GM12878 (cell line): ENCODE measurements at regions not wholly inside any gene's neighbourhood (a gene's known extent, or its start where the extent isn't known, plus 50 kb on each side); places are given as distances from the start of the nearest gene placed in this dataset.

Experiments
- ATAC-seq: fragments of 200-7000 bp; cut with Tn5 transposase; 3 replicates; pipeline ENCODE4 v1.9.1; 2020; ENCODE audit warnings: mild to moderate bottlenecking, moderate library complexity
- BruUV-seq: library from RNA; stranded (reverse); fragments of 400-500 nt; replicated peaks from 2 replicates; lab custom pipeline; 2021; lab: Mats Ljungman, UMichigan
- CTCF ChIA-PET: fragments of 300-600 bp; sonication (Branson Sonifier 250); formaldehyde crosslinking; extraction: SDS; loops from one replicate; lab custom pipeline; 2021; ENCODE audit warnings: inconsistent platforms; lab: Yijun Ruan, JAX
- POLR2A ChIA-PET: fragments of 350-600 bp; formaldehyde crosslinking; extraction: SDS; loops from one replicate; lab custom pipeline; 2021; ENCODE audit warnings: inconsistent platforms; lab: Charles Lee
- RAD21 ChIA-PET: fragments of 300-600 bp; sonication (Branson Sonifier 250); formaldehyde crosslinking; loops from one replicate; lab custom pipeline; 2023; ENCODE audit warnings: antibody characterized with exemption; ENCODE audit not compliant: unreplicated experiment; lab: Charles Lee
- SMC1A ChIA-PET: fragments of 300-600 bp; sonication (Branson Sonifier 250); formaldehyde crosslinking; loops from one replicate; lab custom pipeline; 2023; ENCODE audit not compliant: unreplicated experiment, uncharacterized antibody; lab: Charles Lee
- DNase-seq: peaks from one replicate; pipeline ENCODE4 v3.0.0-alpha.2; 2011; ENCODE audit warnings: low read depth, low spot score
- FAIRE-seq: peaks from 3 replicates; lab custom pipeline; 2011; peaks lifted over from hg19 to GRCh38; lab: Jason Lieb, UNC
- H2AFZ ChIP-seq: 2 replicates; pipeline ENCODE4 v1.6.0; 2011; ENCODE audit warnings: low read depth, low read length, control low read depth; ENCODE audit not compliant: control insufficient read depth
- H3K27ac ChIP-seq: 2 replicates; pipeline ENCODE4 v1.5.1; 2011; ENCODE audit warnings: control low read depth; ENCODE audit not compliant: control insufficient read depth, insufficient read depth
- H3K27me3 ChIP-seq, 2 experiments: replicated peaks in 1 of 2; 2 replicates each; pipeline versions ENCODE4 v1.6.0 to v1.6.1; 2011; ENCODE audit warnings: low read length in 1 of 2; ENCODE audit not compliant: control insufficient read depth in 2 of 2, insufficient read depth in 2 of 2
- H3K36me3 ChIP-seq, 2 experiments: 2 replicates each; pipeline ENCODE4 v1.5.1; 2011; ENCODE audit warnings: low read length in 1 of 2; ENCODE audit not compliant: control insufficient read depth in 2 of 2, insufficient read depth in 2 of 2
- H3K4me1 ChIP-seq: 2 replicates; pipeline ENCODE4 v1.6.1; 2011; ENCODE audit warnings: mild to moderate bottlenecking, low read length, moderate library complexity, mixed read lengths; ENCODE audit not compliant: control insufficient read depth, insufficient read depth
- H3K4me2 ChIP-seq: 2 replicates; pipeline ENCODE4 v1.6.0; 2011; ENCODE audit warnings: control low read depth; ENCODE audit not compliant: control insufficient read depth, insufficient read depth
- H3K4me3 ChIP-seq: fragments of 200-600 bp; sonication (generic); 2 replicates; pipeline ENCODE4 v1.5.1; 2016
- H3K79me2 ChIP-seq: 2 replicates; pipeline ENCODE4 v1.6.0; 2011; ENCODE audit warnings: low read length; ENCODE audit not compliant: control insufficient read depth, insufficient read depth
- H3K9ac ChIP-seq: 2 replicates; pipeline ENCODE4 v1.8.0; 2011; ENCODE audit warnings: low read length, control low read depth, mixed read lengths; ENCODE audit not compliant: control insufficient read depth, insufficient read depth
- H3K9me3 ChIP-seq: replicated peaks from 3 replicates; pipeline ENCODE4 v1.5.1; 2011; ENCODE audit warnings: mild to moderate bottlenecking, low read length; ENCODE audit not compliant: control insufficient read depth, insufficient read depth
- H4K20me1 ChIP-seq: 2 replicates; pipeline ENCODE4 v1.6.0; 2011; ENCODE audit not compliant: control insufficient read depth, insufficient read depth
- BCL11A ChIP-seq: IDR thresholded peaks from 2 replicates; pipeline ENCODE4 v1.6.1; 2011; ENCODE audit warnings: low read depth, low read length
- CBFB ChIP-seq: IDR thresholded peaks from 2 replicates; pipeline ENCODE4 v1.6.1; 2016; ENCODE audit warnings: antibody characterized with exemption, low read depth
- FOXM1 ChIP-seq: IDR thresholded peaks from 2 replicates; pipeline ENCODE4 v1.6.1; 2012; ENCODE audit warnings: low read depth, mild to moderate bottlenecking, inconsistent platforms, low read length, moderate library complexity
- GABPA ChIP-seq: IDR thresholded peaks from 2 replicates; pipeline ENCODE4 v1.6.1; 2014; ENCODE audit warnings: antibody characterized with exemption, low read depth, mild to moderate bottlenecking, inconsistent platforms
- LARP7 ChIP-seq: fragments of 450-650 bp; IDR thresholded peaks from 2 replicates; pipeline ENCODE4 v1.6.1; 2017; ENCODE audit warnings: mild to moderate bottlenecking
- MXI1 ChIP-seq: fragments of 150-350 bp; IDR thresholded peaks from 2 replicates; pipeline ENCODE4 v1.6.1; 2011; ENCODE audit warnings: low read depth, mild to moderate bottlenecking, inconsistent platforms, low read length, improper control_type of control experiment
- POLR2AphosphoS2 ChIP-seq: IDR thresholded peaks from 2 replicates; pipeline ENCODE4 v1.6.1; 2011; ENCODE audit warnings: low read depth, mild to moderate bottlenecking, low read length, improper control_type of control experiment, moderate library complexity
- RAD51 ChIP-seq: fragments of 450-650 bp; IDR thresholded peaks from 2 replicates; pipeline ENCODE4 v1.6.1; 2016; ENCODE audit warnings: moderate library complexity, mild to moderate bottlenecking, inconsistent platforms
- RBBP5 ChIP-seq: fragments of 200-600 bp; sonication (generic); conservative IDR thresholded peaks from 2 replicates; pipeline ENCODE4 v1.6.1; 2016
- SP1 ChIP-seq: IDR thresholded peaks from one replicate; pipeline ENCODE4 v1.6.1; 2011; ENCODE audit warnings: low read depth, low read length
- TCF12 ChIP-seq: IDR thresholded peaks from 2 replicates; pipeline ENCODE4 v1.6.1; 2011; ENCODE audit warnings: low read depth, mild to moderate bottlenecking, low read length
- WGBS: methylation state at CpG from one replicate; pipeline ENCODE4 v1.1.6; 2016; ENCODE audit warnings: low lambda C conversion rate; ENCODE audit not compliant: insufficient replicate concordance, insufficient coverage; ENCODE audit errors: missing lambda C conversion rate; 5-methylcytosine and 5-hydroxymethylcytosine counted together
- in situ Hi-C: fragments of 300-500 bp; cut with MboI; formaldehyde crosslinking; loops from 9 replicates; pipeline ENCODE4 v1.14.3; 2018; ENCODE audit warnings: mixed read lengths
- intact Hi-C: fragments of 100-400 bp; cut with micrococcal nuclease; formaldehyde crosslinking; loops from one replicate; pipeline ENCODE4 v1.14.2; 2022; ENCODE audit not compliant: unreplicated experiment
- TF ChIP-seq, protein P1 (sequence below): IDR thresholded peaks from 2 replicates; pipeline ENCODE4 v1.6.1; 2012; ENCODE audit warnings: low read depth, low read length, improper control_type of control experiment

DNA sequence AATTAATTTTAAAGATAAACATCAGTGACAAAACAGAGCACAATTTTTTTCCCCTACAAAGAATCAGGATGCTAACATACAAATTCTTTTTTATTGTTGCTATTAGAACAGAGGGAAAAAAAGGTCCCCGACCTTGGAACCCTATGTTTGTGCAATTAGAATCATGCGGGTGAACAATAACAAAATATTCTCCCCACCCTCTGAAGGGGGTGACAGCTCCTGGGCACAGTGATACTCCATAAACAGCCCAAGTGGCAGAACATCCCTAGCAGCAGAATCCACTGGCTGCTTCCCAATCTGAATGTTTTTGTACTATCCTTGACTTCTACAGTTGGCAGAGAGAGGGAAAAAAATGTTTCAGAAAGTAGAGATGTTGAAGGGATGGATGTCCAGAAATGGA lies 87.7 kb upstream of the TLL1 start:
- in situ Hi-C loops = no loop called here
- no TSS peak for BruUV-seq
- POLR2A ChIA-PET = no interaction called here

GRCh38 chr4:165787516-165788274 lies 85.3 kb upstream of the TLL1 start:
- H3K27ac ChIP-seq = no peak overlapping the region
- TF ChIP-seq LARP7 = no peak
- TF ChIP-seq, protein P1, sequence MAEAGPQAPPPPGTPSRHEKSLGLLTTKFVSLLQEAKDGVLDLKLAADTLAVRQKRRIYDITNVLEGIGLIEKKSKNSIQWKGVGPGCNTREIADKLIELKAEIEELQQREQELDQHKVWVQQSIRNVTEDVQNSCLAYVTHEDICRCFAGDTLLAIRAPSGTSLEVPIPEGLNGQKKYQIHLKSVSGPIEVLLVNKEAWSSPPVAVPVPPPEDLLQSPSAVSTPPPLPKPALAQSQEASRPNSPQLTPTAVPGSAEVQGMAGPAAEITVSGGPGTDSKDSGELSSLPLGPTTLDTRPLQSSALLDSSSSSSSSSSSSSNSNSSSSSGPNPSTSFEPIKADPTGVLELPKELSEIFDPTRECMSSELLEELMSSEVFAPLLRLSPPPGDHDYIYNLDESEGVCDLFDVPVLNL = no peak
- TF ChIP-seq GABPA = no peak
- TF ChIP-seq MXI1 = no peak
- TF ChIP-seq POLR2AphosphoS2 = no peak
- no peak for TF ChIP-seq RBBP5
- TF ChIP-seq BCL11A = no peak
- TF ChIP-seq SP1 = no peak
- DNase-seq = no peak
- POLR2A ChIA-PET = no interaction called here
- ATAC-seq = no peak
- no peak overlapping the region for H2AFZ ChIP-seq
- no peaks in the 10 kb centered on the region for H3K36me3 ChIP-seq
- no peak overlapping the region for H3K4me3 ChIP-seq
- CTCF ChIA-PET = no interaction called here
- no peaks in the 10 kb centered on the region for H3K4me1 ChIP-seq
- SMC1A ChIA-PET = interaction anchor here (0.8 kb wide), 1 partner anchor 12 kb away, joined by 3 read pairs; no protein-coding TSS in a partner anchor
- 0% methylated on average over 4 of the region's 4 CpGs for WGBS
- in situ Hi-C loops (no loop called here), intact Hi-C loops (no loop called here)
- no peaks in the 10 kb centered on the region for H3K79me2 ChIP-seq
- H3K9me3 ChIP-seq = no peaks in the 10 kb centered on the region
- RAD21 ChIA-PET = no interaction called here
- H3K4me2 ChIP-seq = no peak overlapping the region
- no peak overlapping the region for H3K9ac ChIP-seq
- no peak for FAIRE-seq
- no peaks in the 10 kb centered on the region for H3K27me3 ChIP-seq
- no peaks in the 10 kb centered on the region for H4K20me1 ChIP-seq
- BruUV-seq = no TSS peak

More for the DNA sequence above, 87.7 kb upstream of the TLL1 start:
- no peaks in the 10 kb centered on the region for H3K36me3 ChIP-seq
- WGBS = 33% methylated on average over 2 of the region's 2 CpGs
- H3K27me3 ChIP-seq = no peaks in the 10 kb centered on the region
- H2AFZ ChIP-seq = no peak overlapping the region
- no peaks in the 10 kb centered on the region for H3K9me3 ChIP-seq
- DNase-seq = no peak
- ChIA-PET CTCF (no interaction called here), SMC1A (interaction anchor here (0.7 kb wide), 1 partner anchor 14 kb away, joined by 3 read pairs; no protein-coding TSS in a partner anchor), RAD21 (no interaction called here)
- no peak overlapping the region for H3K9ac ChIP-seq
- H3K4me1 ChIP-seq = no peaks in the 10 kb centered on the region
- FAIRE-seq = no peak
- ATAC-seq = no peak
- no peaks in the 10 kb centered on the region for H3K79me2 ChIP-seq
- intact Hi-C loops = no loop called here
- H4K20me1 ChIP-seq = no peaks in the 10 kb centered on the region
- H3K27ac ChIP-seq = no peak overlapping the region
- TF ChIP-seq RAD51 (no peak), FOXM1 (no peak), TCF12 (no peak), CBFB (no peak)
- no peak overlapping the region for H3K4me2 ChIP-seq
- no peak overlapping the region for H3K4me3 ChIP-seq
